ENCODE measurements at regions not wholly inside any gene's neighbourhood (a gene's known extent, or its start where the extent isn't known, plus 50 kb on each side); places are given as distances from the start of the nearest gene placed in this dataset.

- in situ Hi-C loops (cut with MboI) = no loop called here
- Histone ChIP-seq H3K27ac (peak overlapping the region; percentile 51), H3K4me3 (no peak overlapping the region), H3K9me3 (ENCODE audit: low read depth) (no peaks in the 10 kb centered on the region), H3K36me3 (ENCODE audit: low read depth) (no peaks in the 10 kb centered on the region), H3K9ac (no peak overlapping the region), H3K9me2 (ENCODE audit: insufficient read depth) (no peaks in the 10 kb centered on the region), H3K79me2 (ENCODE audit: insufficient read depth) (no peaks in the 10 kb centered on the region), H3K4me1 (ENCODE audit: insufficient read depth) (peaks cover 9% of the 10 kb centered on the region; the same call in 1 of the 2 replicates), H2AFZ (no peak overlapping the region), H3K4me2 (ENCODE audit: unreplicated experiment) (no peak overlapping the region), H3F3A (ENCODE audit: insufficient read depth) (peaks cover 15% of the 10 kb centered on the region; the same call in 1 of the 2 replicates), H4K20me1 (ENCODE audit: insufficient read depth) (no peaks in the 10 kb centered on the region), H3K27me3 (replicated peaks; ENCODE audit: insufficient read depth) (no peaks in the 10 kb centered on the region)
- 67 to 72% methylated on average over 1 of the region's 1 CpG for WGBS, 2 experiments (ENCODE audit: low coverage in 1 of 2, low lambda C conversion rate in 2 of 2, missing lambda C conversion rate in 2 of 2)
- TF ChIP-seq EZH2 (IDR thresholded peaks at IDR 0.05; ENCODE audit: insufficient read depth, poor library complexity, severe bottlenecking) (no peak), EZH2phosphoT487 (IDR thresholded peaks at IDR 0.05; ENCODE audit: insufficient read depth, low read depth) (no peak)
- DNase-seq = no peak
Measured at GRCh38 chr20:39624316-39624715, 662.2 kb downstream of the DHX35 start.

- no peaks in the 10 kb centered on the region for H3K27me3 ChIP-seq (replicated peaks; ENCODE audit: insufficient read depth)
- DNase-seq = peak; percentile 67
- H3K9me2 ChIP-seq (ENCODE audit: insufficient read depth) = no peaks in the 10 kb centered on the region
- H3F3A ChIP-seq (ENCODE audit: insufficient read depth) = peaks cover 15% of the 10 kb centered on the region; the same call in 1 of the 2 replicates
- no peaks in the 10 kb centered on the region for H3K36me3 ChIP-seq (ENCODE audit: low read depth)
- 0 to 3% methylated on average over 2 of the region's 2 CpGs for WGBS, 2 experiments (ENCODE audit: low coverage in 1 of 2, low lambda C conversion rate in 2 of 2, missing lambda C conversion rate in 2 of 2)
- in situ Hi-C loops (cut with MboI) = no loop called here
- peaks cover 9% of the 10 kb centered on the region; the same call in 1 of the 2 replicates for H3K4me1 ChIP-seq (ENCODE audit: insufficient read depth)
- TF ChIP-seq EZH2phosphoT487 (IDR thresholded peaks at IDR 0.05; ENCODE audit: insufficient read depth, low read depth) = no peak
- no peaks in the 10 kb centered on the region for H4K20me1 ChIP-seq (ENCODE audit: insufficient read depth)
- H3K79me2 ChIP-seq (ENCODE audit: insufficient read depth) = no peaks in the 10 kb centered on the region
- no peak overlapping the region for H2AFZ ChIP-seq
- no peak overlapping the region for H3K4me3 ChIP-seq
- H3K4me2 ChIP-seq (ENCODE audit: unreplicated experiment) = no peak overlapping the region
- H3K27ac ChIP-seq = peak overlapping the region; percentile 51
- H3K9ac ChIP-seq = no peak overlapping the region
- no peaks in the 10 kb centered on the region for H3K9me3 ChIP-seq (ENCODE audit: low read depth)
Measured at GRCh38 chr20:39623584-39624234, 661.6 kb downstream of the DHX35 start.

GRCh38 chr20:39619271-39619785 is 657.2 kb downstream of the DHX35 start:
- no peak overlapping the region for H3K4me2 ChIP-seq (ENCODE audit: unreplicated experiment)
- H3F3A ChIP-seq (ENCODE audit: insufficient read depth) = peaks cover 15% of the 10 kb centered on the region; the same call in 1 of the 2 replicates
- H2AFZ ChIP-seq = no peak overlapping the region
- TF ChIP-seq EZH2 (IDR thresholded peaks at IDR 0.05; ENCODE audit: insufficient read depth, poor library complexity, severe bottlenecking) = no peak
- WGBS, 2 experiments (ENCODE audit: low coverage in 1 of 2, low lambda C conversion rate in 2 of 2, missing lambda C conversion rate in 2 of 2) = 29 to 45% methylated on average over 1 of the region's 1 CpG
- DNase-seq = no peak
- no peaks in the 10 kb centered on the region for H3K9me3 ChIP-seq (ENCODE audit: low read depth)
- H3K27ac ChIP-seq = no peak overlapping the region
- H4K20me1 ChIP-seq (ENCODE audit: insufficient read depth) = no peaks in the 10 kb centered on the region
- H3K79me2 ChIP-seq (ENCODE audit: insufficient read depth) = no peaks in the 10 kb centered on the region
- no peak overlapping the region for H3K9ac ChIP-seq
- no peaks in the 10 kb centered on the region for H3K27me3 ChIP-seq (replicated peaks; ENCODE audit: insufficient read depth)
- H3K36me3 ChIP-seq (ENCODE audit: low read depth) = no peaks in the 10 kb centered on the region
- in situ Hi-C loops (cut with MboI) = no loop called here
- H3K4me1 ChIP-seq (ENCODE audit: insufficient read depth) = peaks cover 9% of the 10 kb centered on the region; the same call in 1 of the 2 replicates
- H3K4me3 ChIP-seq = no peak overlapping the region
- no peaks in the 10 kb centered on the region for H3K9me2 ChIP-seq (ENCODE audit: insufficient read depth)

GRCh38 chr20:39611901-39612300 is 649.8 kb downstream of the DHX35 start:
- H3K4me1 ChIP-seq (ENCODE audit: insufficient read depth) = no peaks in the 10 kb centered on the region
- H3K79me2 ChIP-seq (ENCODE audit: insufficient read depth) = no peaks in the 10 kb centered on the region
- no peaks in the 10 kb centered on the region for H4K20me1 ChIP-seq (ENCODE audit: insufficient read depth)
- H3K9me2 ChIP-seq (ENCODE audit: insufficient read depth) = no peaks in the 10 kb centered on the region
- H3K27me3 ChIP-seq (replicated peaks; ENCODE audit: insufficient read depth) = no peaks in the 10 kb centered on the region
- H3K9ac ChIP-seq = no peak overlapping the region
- H3K9me3 ChIP-seq (ENCODE audit: low read depth) = no peaks in the 10 kb centered on the region
- H3K36me3 ChIP-seq (ENCODE audit: low read depth) = no peaks in the 10 kb centered on the region
- DNase-seq = no peak
- no peak overlapping the region for H2AFZ ChIP-seq
- TF ChIP-seq EZH2 (IDR thresholded peaks at IDR 0.05; ENCODE audit: insufficient read depth, poor library complexity, severe bottlenecking) = no peak
- TF ChIP-seq EZH2phosphoT487 (IDR thresholded peaks at IDR 0.05; ENCODE audit: insufficient read depth, low read depth) = no peak
- no peaks in the 10 kb centered on the region for H3F3A ChIP-seq (ENCODE audit: insufficient read depth)
- H3K27ac ChIP-seq = no peak overlapping the region
- in situ Hi-C loops (cut with MboI) = no loop called here
- no peak overlapping the region for H3K4me3 ChIP-seq
- 25 to 31% methylated on average over 3 of the region's 3 CpGs for WGBS, 2 experiments (ENCODE audit: low coverage in 1 of 2, low lambda C conversion rate in 2 of 2, missing lambda C conversion rate in 2 of 2)
- no peak overlapping the region for H3K4me2 ChIP-seq (ENCODE audit: unreplicated experiment)
